Activated B cell treated with CpG ODN at 0.5 μM for 24 hours (primary cell): ENCODE measurements at regions not wholly inside any gene's neighbourhood (a gene's known extent, or its start where the extent isn't known, plus 50 kb on each side); places are given as distances from the start of the nearest gene placed in this dataset.

Source experiments
- ATAC-seq: fragments of 200-7000 bp; cut with Tn5 transposase; one replicate; pipeline ENCODE4 v1.10.0; 2021; ENCODE audit warnings: low read depth, mild to moderate bottlenecking, moderate library complexity
- CTCF ChIA-PET: fragments of 350-600 bp; sonication (Branson Sonifier 250); formaldehyde crosslinking; loops from one replicate; lab custom pipeline; 2021; ENCODE audit warnings: antibody characterized with exemption; lab: Charles Lee
- POLR2A ChIA-PET: fragments of 350-600 bp; sonication (Branson Sonifier 250); formaldehyde crosslinking; loops from one replicate; lab custom pipeline; 2021; ENCODE audit warnings: antibody characterized with exemption; lab: Charles Lee
- DNase-seq: peaks from one replicate; pipeline ENCODE4 v3.0.0; 2022
- H3K27ac Mint-ChIP-seq: one replicate; pipeline ENCODE4 v1.8.0; 2020; ENCODE audit warnings: mixed read lengths
- H3K27me3 Mint-ChIP-seq: one replicate; pipeline ENCODE4 v1.8.0; 2021; ENCODE audit warnings: mixed read lengths
- H3K36me3 Mint-ChIP-seq: one replicate; pipeline ENCODE4 v1.8.0; 2021; ENCODE audit warnings: low read depth, mixed read lengths
- H3K4me1 Mint-ChIP-seq: one replicate; pipeline ENCODE4 v1.8.0; 2021; ENCODE audit warnings: mixed read lengths
- H3K4me3 Mint-ChIP-seq: one replicate; pipeline ENCODE4 v1.8.0; 2020; ENCODE audit warnings: mild to moderate bottlenecking, mixed read lengths
- H3K9me3 Mint-ChIP-seq: one replicate; pipeline ENCODE4 v1.8.0; 2020; ENCODE audit warnings: mixed read lengths
- intact Hi-C: fragments of 100-400 bp; cut with micrococcal nuclease; formaldehyde crosslinking; loops from one replicate; pipeline ENCODE4 v1.15.1; 2024
- TF ChIP-seq, protein P1 (sequence below): fragments of 200-600 bp; IDR thresholded peaks from one replicate; pipeline ENCODE4 v1.8.0; 2022; ENCODE audit warnings: antibody characterized with exemption, mild to moderate bottlenecking

- TF ChIP-seq, protein P1, sequence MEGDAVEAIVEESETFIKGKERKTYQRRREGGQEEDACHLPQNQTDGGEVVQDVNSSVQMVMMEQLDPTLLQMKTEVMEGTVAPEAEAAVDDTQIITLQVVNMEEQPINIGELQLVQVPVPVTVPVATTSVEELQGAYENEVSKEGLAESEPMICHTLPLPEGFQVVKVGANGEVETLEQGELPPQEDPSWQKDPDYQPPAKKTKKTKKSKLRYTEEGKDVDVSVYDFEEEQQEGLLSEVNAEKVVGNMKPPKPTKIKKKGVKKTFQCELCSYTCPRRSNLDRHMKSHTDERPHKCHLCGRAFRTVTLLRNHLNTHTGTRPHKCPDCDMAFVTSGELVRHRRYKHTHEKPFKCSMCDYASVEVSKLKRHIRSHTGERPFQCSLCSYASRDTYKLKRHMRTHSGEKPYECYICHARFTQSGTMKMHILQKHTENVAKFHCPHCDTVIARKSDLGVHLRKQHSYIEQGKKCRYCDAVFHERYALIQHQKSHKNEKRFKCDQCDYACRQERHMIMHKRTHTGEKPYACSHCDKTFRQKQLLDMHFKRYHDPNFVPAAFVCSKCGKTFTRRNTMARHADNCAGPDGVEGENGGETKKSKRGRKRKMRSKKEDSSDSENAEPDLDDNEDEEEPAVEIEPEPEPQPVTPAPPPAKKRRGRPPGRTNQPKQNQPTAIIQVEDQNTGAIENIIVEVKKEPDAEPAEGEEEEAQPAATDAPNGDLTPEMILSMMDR = no peak
- POLR2A ChIA-PET = no interaction called here
- Mint-ChIP-seq H3K27ac (no peak overlapping the region), H3K4me1 (no peaks in the 10 kb centered on the region), H3K27me3 (peaks cover 9% of the 10 kb centered on the region), H3K4me3 (no peak overlapping the region), H3K36me3 (no peaks in the 10 kb centered on the region), H3K9me3 (peaks cover 7% of the 10 kb centered on the region)
- DNase-seq = no peak
- ATAC-seq = no peak
- CTCF ChIA-PET = no interaction called here
- intact Hi-C loops = no loop called here
These were observed 429.6 kb downstream of the HLX start for GRCh38 chr1:221308534-221309511.

- intact Hi-C loops = no loop called here
- ATAC-seq = no peak
- TF ChIP-seq, protein P1 = no peak
- no peaks in the 10 kb centered on the region for H3K36me3 Mint-ChIP-seq
- H3K4me1 Mint-ChIP-seq = no peaks in the 10 kb centered on the region
- H3K27me3 Mint-ChIP-seq = peaks cover 7% of the 10 kb centered on the region
- no peak overlapping the region for H3K27ac Mint-ChIP-seq
- H3K4me3 Mint-ChIP-seq = no peak overlapping the region
- peaks cover 7% of the 10 kb centered on the region for H3K9me3 Mint-ChIP-seq
- no peak for DNase-seq
- CTCF ChIA-PET = no interaction called here
- POLR2A ChIA-PET = no interaction called here
These were observed 430.5 kb downstream of the HLX start for GRCh38 chr1:221309723-221310122.

DNA sequence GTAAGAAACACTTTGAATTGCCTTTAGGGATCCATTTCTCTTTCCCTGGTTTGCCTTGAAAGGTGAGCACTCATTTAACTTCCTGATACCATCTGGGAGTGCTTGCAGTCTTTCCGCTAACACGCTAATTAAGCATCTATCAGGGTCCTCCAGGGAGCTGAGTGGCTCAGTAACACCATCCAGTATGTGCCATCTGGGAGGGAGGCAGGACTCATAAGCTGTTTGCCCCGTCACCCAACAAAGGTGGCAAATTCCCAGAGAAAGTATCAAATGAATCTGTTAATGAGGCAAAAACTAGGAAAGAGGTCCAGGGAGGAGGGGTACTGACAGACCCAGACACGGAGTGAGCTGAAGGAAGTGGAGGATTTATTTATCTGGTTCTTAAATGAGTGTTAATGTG lies 430.9 kb downstream of the HLX start:
- TF ChIP-seq, protein P1 = no peak
- H3K36me3 Mint-ChIP-seq = no peaks in the 10 kb centered on the region
- ChIA-PET CTCF (no interaction called here), POLR2A (no interaction called here)
- peaks cover 8% of the 10 kb centered on the region for H3K27me3 Mint-ChIP-seq
- no peaks in the 10 kb centered on the region for H3K4me1 Mint-ChIP-seq
- H3K4me3 Mint-ChIP-seq = no peak overlapping the region
- ATAC-seq = no peak
- peaks cover 7% of the 10 kb centered on the region for H3K9me3 Mint-ChIP-seq
- no peak overlapping the region for H3K27ac Mint-ChIP-seq
- intact Hi-C loops = no loop called here
- DNase-seq = no peak

DNA sequence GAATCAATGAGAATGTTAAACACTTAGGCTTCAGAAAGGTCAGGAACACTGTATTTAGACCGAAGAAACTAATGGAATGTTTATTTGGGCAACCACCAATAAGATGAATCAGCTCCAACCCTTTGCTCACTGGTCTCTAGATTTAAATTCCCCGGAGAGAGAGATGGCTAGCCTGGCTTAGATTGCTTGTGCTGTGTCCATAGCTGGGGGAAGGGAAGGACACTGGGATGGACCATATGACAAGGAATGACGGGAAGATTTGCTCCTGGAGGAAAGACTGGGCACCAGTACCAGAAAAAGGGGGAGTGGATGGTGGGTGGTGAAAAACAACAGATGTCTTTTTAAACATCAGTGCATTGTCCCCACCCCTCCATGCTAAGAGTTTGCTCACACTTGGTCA lies 426.6 kb downstream of the DUSP10 start:
- no peak overlapping the region for H3K4me3 Mint-ChIP-seq
- H3K9me3 Mint-ChIP-seq = no peaks in the 10 kb centered on the region
- H3K36me3 Mint-ChIP-seq = no peaks in the 10 kb centered on the region
- ChIA-PET POLR2A (no interaction called here), CTCF (no interaction called here)
- no peak overlapping the region for H3K27ac Mint-ChIP-seq
- ATAC-seq = no peak
- peaks cover 17% of the 10 kb centered on the region for H3K27me3 Mint-ChIP-seq
- DNase-seq = no peak
- TF ChIP-seq, protein P1 = no peak
- intact Hi-C loops = no loop called here
- no peaks in the 10 kb centered on the region for H3K4me1 Mint-ChIP-seq

DNA sequence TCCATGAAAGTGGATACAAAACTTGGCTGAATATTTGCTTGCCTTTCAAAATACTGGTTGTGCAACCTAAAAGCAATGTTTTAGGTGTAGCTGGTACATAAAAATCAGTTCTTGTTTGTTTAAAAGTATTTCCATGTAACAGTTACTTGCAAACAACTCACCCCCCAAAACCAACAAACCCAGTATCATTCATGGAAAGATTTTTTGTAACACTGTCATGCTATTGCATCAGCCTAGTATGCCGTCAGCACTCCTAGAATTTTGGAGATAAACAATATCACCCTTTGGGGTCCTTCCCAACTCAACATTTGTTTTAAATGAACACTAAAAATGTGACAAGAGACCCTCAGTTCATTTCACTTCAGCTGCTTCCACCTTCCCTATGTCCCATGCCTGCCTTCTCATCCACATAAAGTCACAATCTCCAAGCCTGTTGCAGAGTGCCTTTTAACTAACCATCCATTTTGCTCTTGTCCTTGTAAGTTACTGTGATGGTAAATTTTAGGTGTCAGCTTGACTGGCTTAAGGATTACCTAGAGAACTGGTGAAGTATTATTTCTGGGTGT lies 425.3 kb downstream of the DUSP10 start:
- H3K27me3 Mint-ChIP-seq = peaks cover 17% of the 10 kb centered on the region
- intact Hi-C loops = no loop called here
- CTCF ChIA-PET = no interaction called here
- no peak overlapping the region for H3K4me3 Mint-ChIP-seq
- no peak overlapping the region for H3K27ac Mint-ChIP-seq
- H3K4me1 Mint-ChIP-seq = no peaks in the 10 kb centered on the region
- H3K9me3 Mint-ChIP-seq = no peaks in the 10 kb centered on the region
- ATAC-seq (no peak), DNase-seq (no peak)
- no peaks in the 10 kb centered on the region for H3K36me3 Mint-ChIP-seq
- POLR2A ChIA-PET = no interaction called here
- TF ChIP-seq, protein P1 = no peak
